Upper lobe of left lung (tissue), 6 donors: ENCODE measurements at regions not wholly inside any gene's neighbourhood (a gene's known extent, or its start where the extent isn't known, plus 50 kb on each side); places are given as distances from the start of the nearest gene placed in this dataset.

Source experiments
- ATAC-seq, 2 donors: fragments of 200-7000 bp; cut with Tn5 transposase; one replicate each; pipeline ENCODE4 v1.9.1; 2022; ENCODE audit warnings: mild to moderate bottlenecking in 2 of 2, moderate library complexity in 2 of 2; ENCODE audit not compliant: low FRiP score in 2 of 2
- DNase-seq, 2 donors: peaks; one replicate each; pipeline ENCODE4 v3.0.0-alpha.2; 2019 to 2020
- H3K27ac ChIP-seq, 4 donors: fragments of 200-600 bp; sonication (generic); one replicate each; pipeline ENCODE4 v1.5.1; 2016 to 2019
- H3K27me3 ChIP-seq, 4 donors: fragments of 200-600 bp; sonication (generic); one replicate each; pipeline ENCODE4 v1.5.1; 2017 to 2019
- H3K36me3 ChIP-seq, 4 donors: fragments of 200-600 bp; sonication (generic); one replicate each; pipeline ENCODE4 v1.5.1; 2016 to 2019
- H3K4me1 ChIP-seq, 4 donors: fragments of 200-600 bp; sonication (generic); one replicate each; pipeline ENCODE4 v1.5.1; 2018 to 2019
- H3K4me3 ChIP-seq, 4 donors: fragments of 200-600 bp; sonication (generic); one replicate each; pipeline ENCODE4 v1.5.1; 2017 to 2019; ENCODE audit warnings: mild to moderate bottlenecking in 2 of 4, moderate library complexity in 1 of 4
- H3K9me3 ChIP-seq, 4 donors: fragments of 200-600 bp; sonication (generic); one replicate each; pipeline ENCODE4 v1.5.1; 2018 to 2019
- CTCF ChIP-seq, 6 experiments: fragments of 450-650 bp in 4 of 6; fragments of 200-600 bp in 2 of 6; sonication (generic) in 2 of 6; IDR thresholded peaks; one replicate each; pipeline ENCODE4 v1.5.1; 2016 to 2019; ENCODE audit warnings: antibody characterized with exemption in 6 of 6
- EP300 ChIP-seq, 4 donors: sonication (generic); formaldehyde crosslinking; IDR thresholded peaks; one replicate each; pipeline ENCODE4 v1.5.1; 2017; ENCODE audit warnings: antibody characterized with exemption in 4 of 4, control low read depth in 2 of 4
- POLR2A ChIP-seq, 4 donors: fragments of 450-650 bp; IDR thresholded peaks; one replicate each; pipeline ENCODE4 v1.5.1; 2016 to 2017; ENCODE audit warnings: antibody characterized with exemption in 4 of 4, mild to moderate bottlenecking in 2 of 4
- POLR2AphosphoS5 ChIP-seq, 2 donors: sonication (generic); formaldehyde crosslinking; IDR thresholded peaks; one replicate each; pipeline ENCODE4 v1.5.1; 2017; ENCODE audit warnings: antibody characterized with exemption in 2 of 2
- WGBS, 2 donors: methylation state at CpG; one replicate each; pipeline ENCODE4 v1.1.5; 2017 to 2018; 5-methylcytosine and 5-hydroxymethylcytosine counted together
- donor health status: DM: no; HTN: no; CAD: no; lungs with moderate emphysema.
- donor health status: DM: no; HTN: yes; CAD: no; lungs with severe emphysema.

- 80 to 86% methylated on average over 1 of the region's 1 CpG for WGBS, 2 donors
- H3K4me1 ChIP-seq = no peaks in the 10 kb centered on the region
- no peaks in the 10 kb centered on the region for H3K36me3 ChIP-seq
Measured at GRCh38 chr2:14297906-14298305, 334.6 kb upstream of the LRATD1 start.

GRCh38 chr2:14301331-14301730 lies 331.2 kb upstream of the LRATD1 start:
- Histone ChIP-seq H3K27me3 (no peaks in the 10 kb centered on the region), H3K27ac (no peak overlapping the region), H3K4me1 (no peaks in the 10 kb centered on the region), H3K36me3 (no peaks in the 10 kb centered on the region), H3K9me3 (no peaks in the 10 kb centered on the region), H3K4me3 (no peak overlapping the region)
- WGBS, 2 donors = 83 to 88% methylated on average over 2 of the region's 2 CpGs
- ATAC-seq (no peak), DNase-seq (no peak)
- TF ChIP-seq POLR2A (IDR thresholded peaks at IDR 0.05) (no peak), POLR2AphosphoS5 (IDR thresholded peaks at IDR 0.05) (no peak), CTCF (IDR thresholded peaks at IDR 0.05) (no peak), EP300 (IDR thresholded peaks at IDR 0.05) (no peak)

More at GRCh38 chr2:14297906-14298305, 334.6 kb upstream of the LRATD1 start:
- no peak overlapping the region for H3K27ac ChIP-seq
- H3K27me3 ChIP-seq = no peaks in the 10 kb centered on the region
- TF ChIP-seq POLR2A (IDR thresholded peaks at IDR 0.05) = no peak
- TF ChIP-seq CTCF (IDR thresholded peaks at IDR 0.05) = no peak
- no peak for TF ChIP-seq POLR2AphosphoS5 (IDR thresholded peaks at IDR 0.05)
- no peak for TF ChIP-seq EP300 (IDR thresholded peaks at IDR 0.05)
- no peak overlapping the region for H3K4me3 ChIP-seq
- DNase-seq (no peak), ATAC-seq (no peak)
- no peaks in the 10 kb centered on the region for H3K9me3 ChIP-seq

- H3K9me3 ChIP-seq = no peaks in the 10 kb centered on the region
- H3K36me3 ChIP-seq = no peaks in the 10 kb centered on the region
- DNase-seq (no peak), ATAC-seq (no peak)
- 92 to 96% methylated on average over 3 of the region's 3 CpGs for WGBS, 2 donors
- no peaks in the 10 kb centered on the region for H3K27me3 ChIP-seq
- H3K27ac ChIP-seq = no peak overlapping the region
- H3K4me3 ChIP-seq = no peak overlapping the region
- no peaks in the 10 kb centered on the region for H3K4me1 ChIP-seq
- TF ChIP-seq POLR2AphosphoS5 (IDR thresholded peaks at IDR 0.05) (no peak), EP300 (IDR thresholded peaks at IDR 0.05) (no peak), POLR2A (IDR thresholded peaks at IDR 0.05) (no peak), CTCF (IDR thresholded peaks at IDR 0.05) (no peak)
Measured at GRCh38 chr2:14303366-14304115, 329.0 kb upstream of the LRATD1 start.

- no peak overlapping the region for H3K27ac ChIP-seq
- DNase-seq (no peak), ATAC-seq (no peak)
- TF ChIP-seq POLR2A (IDR thresholded peaks at IDR 0.05) = no peak
- TF ChIP-seq EP300 (IDR thresholded peaks at IDR 0.05) = no peak
- TF ChIP-seq CTCF (IDR thresholded peaks at IDR 0.05) = no peak
- no peak for TF ChIP-seq POLR2AphosphoS5 (IDR thresholded peaks at IDR 0.05)
- no peaks in the 10 kb centered on the region for H3K27me3 ChIP-seq
- H3K36me3 ChIP-seq = no peaks in the 10 kb centered on the region
- H3K9me3 ChIP-seq = no peaks in the 10 kb centered on the region
- no peak overlapping the region for H3K4me3 ChIP-seq
- H3K4me1 ChIP-seq = no peaks in the 10 kb centered on the region
Measured at GRCh38 chr2:14304326-14304725, 328.2 kb upstream of the LRATD1 start.

GRCh38 chr2:14306268-14306861 lies 326.2 kb upstream of the LRATD1 start:
- 79 to 82% methylated on average over 3 of the region's 3 CpGs for WGBS, 2 donors
- TF ChIP-seq EP300 (IDR thresholded peaks at IDR 0.05) (no peak), CTCF (IDR thresholded peaks at IDR 0.05) (no peak), POLR2AphosphoS5 (IDR thresholded peaks at IDR 0.05) (no peak), POLR2A (IDR thresholded peaks at IDR 0.05) (no peak)
- DNase-seq = no peak
- Histone ChIP-seq H3K4me1 (no peaks in the 10 kb centered on the region), H3K9me3 (no peaks in the 10 kb centered on the region), H3K36me3 (no peaks in the 10 kb centered on the region), H3K27ac (no peak overlapping the region), H3K4me3 (no peak overlapping the region), H3K27me3 (no peaks in the 10 kb centered on the region)
- ATAC-seq = no peak
